ENCODE measurements at regions not wholly inside any gene's neighbourhood (a gene's known extent, or its start where the extent isn't known, plus 50 kb on each side); places are given as distances from the start of the nearest gene placed in this dataset.
"Not testable (repeated sequence)": the region's sequence is repeated elsewhere in the genome, so short reads cannot be mapped to it uniquely, and the experiment has no call there.

DNA sequence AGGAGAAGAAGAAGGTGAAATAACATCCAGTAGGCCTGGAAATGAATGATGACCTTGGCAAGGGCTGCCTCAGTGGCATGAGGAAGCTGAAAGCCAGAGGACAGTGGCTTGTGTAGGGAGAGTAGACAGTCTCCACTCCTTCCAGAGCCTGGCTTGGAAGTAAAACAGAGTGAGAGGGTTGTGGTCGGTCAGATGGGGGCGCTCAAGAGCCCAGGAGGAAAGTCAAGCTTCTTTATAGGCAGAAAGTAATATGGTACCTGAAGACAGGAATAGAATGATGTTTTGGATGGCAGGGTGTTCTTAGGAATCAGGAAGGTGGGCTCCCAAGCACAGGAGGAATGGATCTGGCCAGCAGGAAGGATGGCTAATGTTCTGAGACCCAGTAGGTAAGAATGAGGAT is 75.1 kb upstream of the TSC22D1 start:
- TF ChIP-seq, protein P1, sequence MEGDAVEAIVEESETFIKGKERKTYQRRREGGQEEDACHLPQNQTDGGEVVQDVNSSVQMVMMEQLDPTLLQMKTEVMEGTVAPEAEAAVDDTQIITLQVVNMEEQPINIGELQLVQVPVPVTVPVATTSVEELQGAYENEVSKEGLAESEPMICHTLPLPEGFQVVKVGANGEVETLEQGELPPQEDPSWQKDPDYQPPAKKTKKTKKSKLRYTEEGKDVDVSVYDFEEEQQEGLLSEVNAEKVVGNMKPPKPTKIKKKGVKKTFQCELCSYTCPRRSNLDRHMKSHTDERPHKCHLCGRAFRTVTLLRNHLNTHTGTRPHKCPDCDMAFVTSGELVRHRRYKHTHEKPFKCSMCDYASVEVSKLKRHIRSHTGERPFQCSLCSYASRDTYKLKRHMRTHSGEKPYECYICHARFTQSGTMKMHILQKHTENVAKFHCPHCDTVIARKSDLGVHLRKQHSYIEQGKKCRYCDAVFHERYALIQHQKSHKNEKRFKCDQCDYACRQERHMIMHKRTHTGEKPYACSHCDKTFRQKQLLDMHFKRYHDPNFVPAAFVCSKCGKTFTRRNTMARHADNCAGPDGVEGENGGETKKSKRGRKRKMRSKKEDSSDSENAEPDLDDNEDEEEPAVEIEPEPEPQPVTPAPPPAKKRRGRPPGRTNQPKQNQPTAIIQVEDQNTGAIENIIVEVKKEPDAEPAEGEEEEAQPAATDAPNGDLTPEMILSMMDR (IDR thresholded peaks at IDR 0.05; ENCODE audit: low read depth, low read length) = no peak

DNA sequence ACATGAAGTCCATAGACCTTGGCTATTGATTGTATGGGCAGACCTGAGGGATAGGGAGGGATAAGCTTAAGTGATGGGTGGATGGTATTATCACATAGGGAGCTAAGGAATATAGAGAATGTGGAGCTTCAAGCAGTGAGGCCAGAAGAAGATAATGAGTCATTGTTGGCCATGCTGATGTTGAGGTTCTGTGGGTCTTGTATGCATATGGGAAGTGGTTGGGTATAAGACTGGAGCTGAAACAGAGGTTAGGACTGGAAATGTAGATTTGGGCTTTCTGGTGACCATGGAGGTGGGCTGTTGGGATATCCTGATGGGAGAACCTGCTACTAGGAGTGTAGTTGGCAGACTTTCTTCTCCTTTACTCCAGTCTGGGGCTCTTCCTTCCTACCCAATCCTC is 73.7 kb upstream of the TSC22D1 start:
- no peak overlapping the region for H3K4me3 ChIP-seq (ENCODE audit: low read depth, low read length)
- TF ChIP-seq, protein P1 (IDR thresholded peaks at IDR 0.05; ENCODE audit: low read depth, low read length) = no peak

More for the DNA sequence above, 75.1 kb upstream of the TSC22D1 start:
- H3K4me3 ChIP-seq (ENCODE audit: low read depth, low read length) = no peak overlapping the region

DNA sequence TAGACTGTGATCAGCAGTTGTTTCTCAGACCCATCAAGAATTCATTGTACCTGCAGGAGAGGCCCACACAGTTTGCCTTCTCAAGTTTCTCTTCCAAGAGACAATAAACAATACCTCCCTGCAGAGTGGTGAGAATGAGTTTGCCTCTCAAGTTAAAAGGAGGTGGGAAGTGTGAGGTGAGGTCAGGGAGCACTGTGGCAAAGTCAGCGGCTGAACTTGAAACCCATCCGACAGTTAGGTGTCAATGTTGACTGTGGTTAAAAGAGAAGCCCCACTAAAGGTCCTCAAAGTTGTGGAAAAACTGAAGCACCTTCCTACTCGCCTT is 72.9 kb upstream of the TSC22D1 start:
- TF ChIP-seq, protein P1 (IDR thresholded peaks at IDR 0.05; ENCODE audit: low read depth, low read length) = no peak
- H3K4me3 ChIP-seq (ENCODE audit: low read depth, low read length) = no peak overlapping the region

DNA sequence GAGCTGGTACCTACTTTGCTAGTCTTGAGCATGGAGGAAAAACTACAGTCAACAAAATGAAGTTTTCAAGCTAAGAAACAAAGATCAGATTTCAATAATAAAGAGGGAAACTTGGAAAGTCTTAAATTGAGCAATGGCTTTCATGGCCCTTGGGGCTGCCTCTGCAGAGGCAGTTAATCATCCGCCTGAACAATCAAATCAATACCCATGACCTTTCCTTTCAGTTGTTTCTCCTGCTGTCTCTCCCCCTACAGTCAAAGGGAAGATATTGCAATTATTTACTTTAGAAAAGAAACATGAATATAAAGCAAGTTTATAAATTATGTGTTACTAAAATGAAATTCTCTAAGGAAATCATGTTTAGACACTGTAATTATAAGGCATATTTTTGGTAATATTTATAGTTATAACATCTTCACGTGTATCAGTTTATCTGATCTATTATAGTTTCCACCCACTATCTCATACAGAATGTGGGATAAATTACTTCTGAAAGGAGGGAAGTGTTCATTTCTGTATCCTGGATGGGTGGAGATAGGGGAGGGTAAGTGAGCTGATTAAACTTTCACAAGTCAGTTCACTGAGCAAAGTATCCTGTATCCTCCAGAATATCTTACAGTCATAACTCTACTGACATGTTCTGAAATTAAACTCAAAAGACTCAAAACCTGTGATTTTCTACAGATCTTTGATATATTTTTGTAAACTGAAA is 72.4 kb upstream of the TSC22D1 start:
- TF ChIP-seq, protein P1 (IDR thresholded peaks at IDR 0.05; ENCODE audit: low read depth, low read length) = peak; percentile 31; the same call in 1 of the 2 replicates
- no peak overlapping the region for H3K4me3 ChIP-seq (ENCODE audit: low read depth, low read length)

DNA sequence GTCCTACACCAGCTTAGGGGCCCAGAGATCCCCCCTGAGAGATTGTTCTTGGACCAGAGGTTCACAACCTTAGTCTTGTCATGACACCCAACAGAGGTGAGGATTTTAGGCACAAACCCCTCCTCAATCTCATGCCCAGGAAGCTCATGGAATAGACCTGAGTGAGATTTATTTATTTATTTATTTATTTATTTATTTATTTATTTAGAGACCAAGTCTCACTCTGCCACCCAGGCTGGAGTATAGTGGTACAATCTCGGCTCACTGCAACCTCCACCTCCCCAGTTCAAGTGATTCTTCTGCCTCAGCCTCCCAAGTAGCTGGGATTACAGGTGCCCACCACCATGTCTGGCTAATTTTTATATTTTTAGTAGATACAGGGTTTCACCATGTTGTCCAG is 71.4 kb upstream of the TSC22D1 start:
- not testable (repeated sequence) for H3K4me3 ChIP-seq (ENCODE audit: low read depth, low read length)

DNA sequence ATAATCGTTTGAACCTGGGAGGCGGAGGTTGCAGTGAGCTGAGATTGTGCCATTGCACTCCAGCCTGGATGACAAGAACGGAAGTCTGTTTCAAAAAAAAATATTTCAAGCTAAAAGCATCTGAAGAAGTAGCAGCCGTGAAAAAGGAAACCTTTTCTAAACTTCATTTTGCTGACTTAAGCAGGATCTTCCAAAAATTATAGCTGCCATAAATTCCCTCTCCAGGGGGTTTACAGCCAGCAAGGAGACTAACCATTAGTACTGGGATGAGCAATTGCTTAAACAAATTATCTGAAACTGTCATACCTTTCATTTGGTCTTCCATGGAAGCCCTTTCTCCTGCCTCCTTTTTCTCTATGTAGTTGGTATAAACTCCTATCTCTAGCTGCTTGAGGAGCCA is 69.9 kb upstream of the TSC22D1 start:
- TF ChIP-seq, protein P1 (IDR thresholded peaks at IDR 0.05; ENCODE audit: low read depth, low read length) = no peak
- H3K4me3 ChIP-seq (ENCODE audit: low read depth, low read length) = no peak overlapping the region

DNA sequence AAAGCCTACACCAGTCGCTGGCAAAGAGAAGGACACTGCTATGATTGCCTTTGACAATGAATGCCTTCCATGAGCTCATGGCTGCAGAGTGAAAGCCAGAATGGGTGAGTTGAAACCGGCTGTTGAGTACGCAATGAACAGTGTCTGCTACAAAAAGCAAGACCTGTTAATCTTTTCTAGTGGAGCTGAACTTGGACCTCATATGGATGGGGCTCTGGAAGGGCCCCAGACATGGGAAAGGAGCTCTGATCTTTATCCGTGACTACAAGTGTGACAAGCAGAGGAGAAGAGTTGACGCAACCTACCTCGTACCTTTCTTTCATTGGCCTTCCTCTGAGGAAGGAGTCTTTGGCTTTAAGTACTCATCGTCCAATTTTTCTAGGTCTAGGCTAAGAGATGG is 67.1 kb upstream of the TSC22D1 start:
- TF ChIP-seq, protein P1 (IDR thresholded peaks at IDR 0.05; ENCODE audit: low read depth, low read length) = no peak
- no peak overlapping the region for H3K4me3 ChIP-seq (ENCODE audit: low read depth, low read length)

DNA sequence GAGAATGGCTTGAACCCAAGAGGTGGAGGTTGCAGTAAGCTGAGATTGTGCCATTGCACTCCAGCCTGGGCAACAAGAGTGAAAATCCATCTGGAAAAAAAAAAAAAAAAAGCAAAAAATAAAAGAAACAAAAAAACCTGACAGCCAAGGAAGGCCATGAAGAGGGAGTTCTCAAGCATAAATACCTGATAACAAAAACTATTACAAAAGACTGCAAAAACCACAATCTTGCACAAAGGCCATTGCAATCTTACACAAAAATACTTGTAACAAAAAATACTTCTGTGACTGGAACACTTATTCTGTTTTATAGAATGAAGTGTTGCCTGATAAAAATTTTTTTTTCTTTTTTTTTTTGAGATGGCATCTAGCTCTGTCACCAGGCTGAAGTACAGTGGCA is 61.5 kb upstream of the TSC22D1 start:
- TF ChIP-seq, protein P1 (IDR thresholded peaks at IDR 0.05; ENCODE audit: low read depth, low read length) = no peak
- no peak overlapping the region for H3K4me3 ChIP-seq (ENCODE audit: low read depth, low read length)

Data from WI38 (cell line).